OCI-M2 (cell line): ENCODE measurements at regions not wholly inside any gene's neighbourhood (a gene's known extent, or its start where the extent isn't known, plus 50 kb on each side); places are given as distances from the start of the nearest gene placed in this dataset.

Experiments
- DNase-seq: peaks from one replicate; lab custom pipeline; 2025; ENCODE audit not compliant: unreplicated experiment; lab: John Stamatoyannopoulos, UW

DNA sequence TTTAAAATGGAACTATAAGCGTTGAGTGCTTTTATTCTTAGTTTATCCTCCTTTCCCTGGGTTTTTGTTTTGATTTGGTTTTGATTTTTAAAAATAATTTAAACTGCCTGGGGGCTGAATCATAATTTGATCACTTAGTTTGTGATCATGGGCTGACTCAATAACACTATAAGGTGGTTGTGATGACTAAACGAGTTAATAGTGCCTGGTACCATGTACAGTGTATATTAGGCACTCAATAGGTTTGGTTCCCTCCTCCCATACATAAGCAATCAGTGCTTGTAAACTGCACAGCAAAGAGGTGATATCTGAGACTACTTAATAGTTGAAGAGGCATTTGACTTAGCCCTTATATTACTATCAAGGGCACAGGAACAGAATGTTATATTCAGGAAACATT is 200.9 kb upstream of the RFC3 start:
- no peak for DNase-seq

DNA sequence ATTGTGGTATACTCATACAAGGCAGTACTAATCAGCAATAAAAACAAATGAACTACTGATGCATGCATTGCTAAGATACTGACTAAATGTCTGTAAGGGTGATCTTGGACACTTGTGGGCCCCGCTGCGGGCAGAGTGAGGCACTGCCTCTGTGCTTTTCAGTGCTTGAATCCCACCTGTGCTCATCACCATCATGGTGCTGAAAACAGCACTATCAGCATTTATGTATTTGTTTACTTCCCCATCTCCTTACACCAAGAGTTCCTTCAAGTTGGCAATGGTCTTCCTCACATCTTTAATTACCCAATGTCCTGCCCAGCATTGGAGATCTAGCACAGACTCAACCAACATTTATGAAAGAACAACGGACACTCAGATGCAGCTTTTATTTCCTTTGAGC is 193.7 kb upstream of the RFC3 start:
- DNase-seq: no peak

DNA sequence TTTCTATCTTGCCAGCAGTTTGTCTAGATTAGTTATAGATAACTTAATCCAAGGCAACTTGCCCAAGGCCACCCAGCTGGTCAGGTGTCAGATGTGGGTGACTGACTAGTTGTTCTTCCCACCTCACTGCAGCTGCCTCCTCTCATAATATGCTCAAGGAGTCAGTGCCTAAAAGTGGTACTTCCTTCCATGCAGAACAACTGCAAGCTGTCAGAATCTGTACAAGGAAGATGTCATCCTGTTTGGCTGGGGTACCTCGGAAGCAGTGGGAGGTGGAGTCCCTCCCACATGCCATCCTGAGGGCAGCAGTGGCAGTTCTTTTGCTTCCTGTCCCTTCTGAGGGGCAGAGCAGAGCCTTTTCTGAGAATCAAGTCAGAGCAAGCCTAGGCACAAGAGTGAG is 193.2 kb upstream of the RFC3 start:
- no peak for DNase-seq

DNA sequence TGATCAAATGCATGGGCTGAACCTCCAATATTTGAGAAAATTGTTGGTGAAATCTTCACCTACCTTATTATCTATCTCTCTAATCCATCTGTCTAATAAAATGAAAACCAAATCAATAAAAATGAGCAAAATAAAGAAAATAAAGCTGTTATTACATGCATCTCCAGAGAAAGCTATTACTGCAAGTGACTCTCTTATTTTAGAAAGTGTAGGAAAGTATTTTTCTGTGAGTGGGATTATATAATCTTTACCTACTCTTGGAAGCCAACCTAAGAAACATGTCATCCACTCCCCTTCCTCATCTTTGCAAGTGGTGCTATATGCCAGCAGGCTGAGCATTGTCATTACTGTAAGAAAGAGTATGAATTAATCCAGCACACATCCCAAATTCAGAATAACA is 191.5 kb upstream of the RFC3 start:
- DNase-seq: no peak

DNA sequence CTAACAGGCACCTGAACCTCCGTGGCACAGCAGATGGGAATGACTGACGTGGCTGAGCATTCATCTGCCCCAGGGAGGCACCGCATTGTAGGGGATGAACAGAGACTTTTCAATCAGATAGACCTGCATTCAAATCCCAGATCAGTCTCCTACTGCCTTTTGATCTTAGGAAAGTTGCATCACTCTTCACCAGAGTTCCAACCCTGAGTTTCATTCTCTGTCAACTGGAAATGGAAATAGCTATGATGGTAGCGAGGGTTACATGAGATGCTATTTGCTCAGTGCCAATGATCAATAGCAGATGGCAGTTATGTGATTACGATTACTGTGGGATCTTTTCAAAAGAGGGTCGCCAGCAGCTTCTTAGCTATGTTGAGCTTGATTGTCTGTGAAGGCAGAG is 189.3 kb upstream of the RFC3 start:
- DNase-seq: no peak

DNA sequence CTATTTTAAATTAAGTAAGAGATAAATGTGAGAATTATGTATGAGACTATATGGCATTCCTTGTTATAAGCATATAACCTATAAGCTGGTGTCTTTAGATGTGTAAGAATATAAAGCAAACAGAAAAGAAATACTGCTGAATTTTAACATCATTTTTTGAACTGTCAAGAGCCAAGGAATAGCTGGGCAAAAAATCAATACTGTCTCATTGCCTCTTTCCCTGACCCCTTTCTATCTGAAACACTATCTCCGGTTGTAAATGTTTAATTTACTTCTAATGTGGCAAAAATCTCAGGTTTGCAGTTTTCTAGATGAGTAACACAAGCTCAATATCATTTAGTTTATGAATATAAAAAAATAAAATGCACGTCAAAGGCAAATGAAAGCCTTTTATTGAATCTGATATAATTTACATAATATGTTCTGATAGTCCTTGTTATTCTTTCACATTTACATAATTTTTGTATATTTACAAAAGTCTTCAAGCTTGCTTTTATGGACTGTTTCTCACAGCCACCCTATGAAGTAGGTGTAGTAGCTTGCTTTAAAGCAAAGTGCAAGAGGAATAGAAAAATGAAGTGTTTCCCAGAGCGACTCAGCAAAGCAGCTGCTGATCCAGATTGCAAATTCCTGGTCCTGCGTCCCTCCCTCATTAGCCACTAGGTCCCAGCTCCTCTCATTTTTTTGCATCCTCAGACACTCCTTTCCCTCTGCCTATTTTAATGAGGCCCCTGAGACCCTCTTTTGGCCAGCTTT is 188.2 kb upstream of the RFC3 start:
- no peak for DNase-seq

DNA sequence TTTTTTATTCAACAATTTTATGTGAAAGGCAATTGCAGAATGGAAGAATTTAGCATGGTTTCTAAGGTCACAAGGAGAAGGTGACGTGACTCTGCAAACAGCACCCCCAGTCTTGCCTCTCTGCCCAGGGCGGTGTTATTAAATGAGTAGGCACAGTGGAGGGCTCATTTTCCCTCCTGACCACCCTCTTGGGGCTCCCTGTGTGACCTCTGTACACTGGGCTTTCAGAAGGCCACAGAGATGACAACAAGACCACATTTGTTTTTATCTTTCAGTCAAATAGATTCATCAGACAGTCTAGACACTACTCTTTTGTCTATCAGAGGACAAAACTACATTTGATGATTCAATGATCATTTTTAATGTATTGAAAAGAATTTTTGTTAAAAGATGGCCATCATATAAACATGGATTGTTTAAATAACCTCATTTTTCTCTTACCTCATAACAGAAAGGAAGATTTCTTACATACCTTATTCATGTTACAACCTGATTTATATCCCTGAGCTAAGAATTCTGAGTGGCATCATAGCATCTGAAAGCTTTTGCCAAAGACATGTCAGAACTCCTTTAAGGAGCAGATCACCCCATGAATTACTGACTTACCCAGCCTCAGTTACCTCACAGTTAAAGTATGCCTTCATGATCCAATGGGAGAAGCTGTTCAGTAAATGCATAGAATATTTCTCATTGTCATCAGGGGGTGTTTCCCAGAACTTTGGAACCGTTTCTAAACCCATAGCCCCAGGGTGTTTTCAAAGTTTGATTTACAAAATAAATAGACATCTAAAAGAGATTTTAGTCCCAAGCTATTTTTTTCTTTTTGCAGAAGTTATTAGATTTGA is 184.0 kb upstream of the RFC3 start:
- DNase-seq: no peak

DNA sequence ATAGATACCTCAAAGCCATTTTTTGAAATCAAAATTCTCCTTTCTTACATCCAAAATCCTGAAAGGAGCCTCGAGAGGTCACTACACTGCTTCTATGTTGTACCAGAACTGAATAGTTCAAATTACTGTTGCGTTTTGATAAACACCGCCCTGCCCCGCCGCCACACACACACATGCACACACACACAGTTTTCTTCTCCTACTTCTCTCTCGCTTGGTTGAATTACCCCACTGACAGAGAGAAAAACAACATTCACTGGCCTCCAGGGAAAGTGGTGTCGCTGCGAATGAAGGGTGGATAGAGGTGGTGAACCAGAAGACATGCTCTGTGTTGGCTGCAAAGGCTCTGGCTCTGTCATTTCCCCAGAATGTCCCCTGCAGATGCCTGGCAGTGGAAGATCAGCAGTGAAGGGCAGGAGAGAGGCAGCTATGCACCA is 183.4 kb upstream of the RFC3 start:
- DNase-seq: no peak

DNA sequence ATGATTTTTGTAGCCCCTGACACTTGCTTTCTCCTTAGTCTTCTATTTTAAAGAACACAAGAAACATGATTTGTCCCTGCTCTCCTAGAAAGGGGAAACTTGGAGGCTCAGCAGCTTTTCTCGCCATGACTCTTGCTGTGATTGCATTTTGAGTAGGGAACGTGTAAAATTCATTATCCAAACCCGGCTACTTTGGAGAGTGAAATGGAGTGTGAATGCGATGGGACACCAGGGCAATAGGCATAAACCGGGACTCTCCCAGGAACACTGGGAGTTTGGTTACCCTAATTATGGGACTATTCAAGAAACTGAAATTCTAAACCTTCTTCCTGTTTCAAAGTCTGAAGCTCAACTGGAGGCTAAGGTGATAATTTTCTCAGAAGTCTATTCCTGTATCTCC is 181.7 kb upstream of the RFC3 start:
- DNase-seq: no peak

DNA sequence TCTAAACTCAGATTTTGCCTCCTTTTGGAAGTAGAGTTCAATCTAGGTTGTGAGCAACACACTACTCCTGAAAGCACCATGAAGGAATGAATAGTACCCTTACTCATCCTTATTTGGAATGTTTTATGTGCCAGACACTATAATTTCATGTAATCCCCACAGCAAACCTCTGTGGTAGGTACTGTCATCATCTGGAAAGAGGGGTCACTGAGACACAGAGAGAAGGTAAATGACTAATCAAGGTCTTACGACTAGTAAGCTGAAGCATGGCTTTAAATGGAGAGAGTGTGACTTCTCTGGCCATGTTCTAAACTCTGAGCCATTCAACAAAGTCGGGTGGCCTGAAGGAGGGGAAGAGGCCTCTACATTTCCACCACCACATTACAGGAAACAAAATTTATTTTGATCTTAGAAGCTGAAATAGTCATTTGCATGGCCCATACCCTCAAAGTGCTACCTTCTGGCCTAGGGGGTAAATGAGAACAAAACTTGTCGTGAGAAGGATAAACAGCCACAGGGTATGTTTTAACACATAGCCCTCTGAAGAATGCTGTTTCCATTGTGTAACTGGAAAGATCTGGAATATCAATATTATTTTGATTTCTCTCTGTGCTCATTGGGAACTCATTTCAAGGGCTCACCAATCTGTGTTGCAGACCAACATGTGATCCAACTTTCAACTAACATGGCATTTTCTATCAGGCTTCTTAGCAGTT is 180.8 kb upstream of the RFC3 start:
- no peak for DNase-seq

DNA sequence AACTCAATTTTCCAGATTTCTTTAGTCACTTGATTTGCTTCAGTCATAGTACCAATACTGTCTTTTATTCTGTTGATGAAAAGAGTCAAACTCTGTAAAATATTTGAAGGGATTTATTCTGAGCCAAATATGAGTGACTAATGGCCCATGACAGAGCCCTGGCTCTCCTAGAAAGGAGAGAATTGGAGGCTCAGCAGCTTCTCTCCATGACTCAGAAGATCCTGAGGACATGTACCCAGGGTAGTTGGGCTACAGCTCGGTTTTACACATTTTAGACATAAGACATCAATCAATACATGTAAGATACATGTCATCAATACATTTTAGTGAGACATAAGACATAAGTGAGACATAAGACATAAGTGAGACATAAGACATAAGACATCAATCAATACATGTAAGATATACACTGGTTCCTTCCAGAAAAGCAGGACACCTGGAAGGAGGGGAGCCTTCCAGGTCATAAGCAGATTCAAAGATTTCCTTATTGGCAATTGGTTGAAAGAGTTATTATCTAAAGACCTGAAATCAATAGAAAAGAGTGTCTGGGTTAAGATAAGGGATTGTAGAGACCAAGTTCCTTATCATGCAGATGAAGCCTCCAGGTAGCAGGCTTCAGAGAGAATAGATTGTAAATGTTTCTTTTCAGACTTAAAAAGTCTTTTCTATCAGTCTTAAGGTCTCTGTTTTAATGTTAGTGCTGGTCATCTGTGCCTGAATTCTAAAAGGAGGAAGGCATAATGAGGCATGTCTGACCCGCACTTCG is 179.8 kb upstream of the RFC3 start:
- DNase-seq: no peak

DNA sequence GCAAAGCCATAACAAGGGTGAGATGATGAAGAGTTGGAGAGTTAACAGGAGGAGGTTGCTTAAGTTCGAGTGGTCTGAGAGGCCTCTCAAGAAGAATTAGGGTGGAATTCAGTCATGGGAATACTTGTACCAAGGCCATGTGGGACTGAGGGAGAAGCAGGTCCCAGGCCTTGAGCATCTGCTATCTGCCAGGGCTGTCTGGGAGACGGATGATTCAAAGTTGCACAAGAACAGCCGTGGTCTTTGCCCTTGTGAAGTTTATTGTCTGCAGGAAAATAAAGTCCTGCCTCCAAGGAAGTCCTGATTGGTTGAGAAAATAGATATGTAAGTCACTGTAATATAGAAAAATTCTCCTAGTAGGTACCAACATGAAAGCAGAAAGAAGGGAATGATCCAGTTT is 178.8 kb upstream of the RFC3 start:
- DNase-seq: no peak

DNA sequence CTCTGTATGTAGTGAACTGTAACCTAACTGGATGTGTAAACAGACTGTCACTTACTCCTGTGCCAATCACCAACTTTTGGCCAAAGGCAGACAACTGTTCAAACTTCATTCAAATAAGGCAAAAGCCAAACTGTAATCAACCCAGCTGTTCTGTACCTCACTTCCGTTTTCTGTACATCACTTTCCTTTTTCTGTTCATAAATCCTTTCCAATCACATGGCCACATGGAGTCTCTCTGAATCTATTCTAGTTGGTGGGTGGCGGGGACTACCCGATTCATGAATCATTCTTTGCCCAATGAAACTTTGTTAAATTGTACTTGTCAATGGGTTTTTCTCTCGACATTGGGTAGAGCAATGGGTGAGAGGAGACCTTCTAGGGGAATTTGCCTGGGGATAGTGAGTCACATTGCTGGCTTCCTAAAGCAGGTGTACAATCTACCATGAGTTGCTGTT is 178.3 kb upstream of the RFC3 start:
- no peak for DNase-seq

DNA sequence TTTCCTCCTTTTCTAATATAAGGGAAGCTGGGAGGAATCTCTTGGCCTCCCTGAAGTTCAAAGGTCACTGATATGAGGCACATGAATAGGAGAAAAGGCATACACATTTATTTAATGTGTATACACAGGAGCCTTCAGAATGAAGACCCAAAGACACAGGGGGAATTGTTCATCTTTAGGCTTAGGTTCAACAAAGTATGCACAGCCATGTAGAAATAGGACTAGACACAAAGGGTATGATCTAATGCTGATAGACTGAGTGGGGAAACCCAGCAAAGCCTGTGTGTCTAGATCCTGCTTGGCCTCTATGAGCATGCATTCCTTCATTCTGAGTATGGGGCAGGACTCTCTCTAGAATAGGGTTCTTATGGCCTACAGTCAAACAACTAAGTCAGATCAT is 177.1 kb upstream of the RFC3 start:
- DNase-seq: no peak

DNA sequence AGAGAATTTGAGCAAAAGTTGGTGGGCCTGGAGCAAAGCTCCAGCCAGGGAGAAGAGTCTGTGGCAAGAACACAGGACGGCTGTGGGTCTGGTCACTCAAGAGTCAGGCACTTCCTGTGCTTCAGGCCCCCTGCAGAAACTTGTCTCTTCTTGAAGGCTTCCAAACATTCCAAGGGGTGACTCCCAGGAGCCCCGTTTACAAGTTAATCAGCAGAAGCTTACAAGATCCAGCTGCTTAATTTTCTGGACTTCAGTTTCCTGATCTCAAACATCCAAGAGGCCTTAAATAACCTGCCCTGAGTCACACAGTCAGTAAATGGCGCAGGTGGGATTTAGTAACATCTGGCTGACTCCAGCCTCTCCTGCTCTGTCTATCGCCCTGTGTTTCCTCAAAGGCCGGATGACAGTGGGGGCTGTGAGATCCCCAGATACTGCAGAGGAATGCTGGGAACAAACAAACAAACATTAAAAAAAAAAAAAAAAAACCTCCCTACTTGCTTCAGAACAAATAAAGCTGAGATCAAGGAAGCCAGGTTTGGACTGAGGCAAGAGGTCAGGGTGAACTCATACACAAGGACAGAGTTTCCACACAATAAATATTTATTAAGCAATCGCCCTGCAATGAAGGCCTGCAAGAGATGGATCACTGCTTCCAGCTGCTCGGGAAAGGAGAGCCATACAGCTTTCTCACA is 175.4 kb upstream of the RFC3 start:
- DNase-seq: no peak

DNA sequence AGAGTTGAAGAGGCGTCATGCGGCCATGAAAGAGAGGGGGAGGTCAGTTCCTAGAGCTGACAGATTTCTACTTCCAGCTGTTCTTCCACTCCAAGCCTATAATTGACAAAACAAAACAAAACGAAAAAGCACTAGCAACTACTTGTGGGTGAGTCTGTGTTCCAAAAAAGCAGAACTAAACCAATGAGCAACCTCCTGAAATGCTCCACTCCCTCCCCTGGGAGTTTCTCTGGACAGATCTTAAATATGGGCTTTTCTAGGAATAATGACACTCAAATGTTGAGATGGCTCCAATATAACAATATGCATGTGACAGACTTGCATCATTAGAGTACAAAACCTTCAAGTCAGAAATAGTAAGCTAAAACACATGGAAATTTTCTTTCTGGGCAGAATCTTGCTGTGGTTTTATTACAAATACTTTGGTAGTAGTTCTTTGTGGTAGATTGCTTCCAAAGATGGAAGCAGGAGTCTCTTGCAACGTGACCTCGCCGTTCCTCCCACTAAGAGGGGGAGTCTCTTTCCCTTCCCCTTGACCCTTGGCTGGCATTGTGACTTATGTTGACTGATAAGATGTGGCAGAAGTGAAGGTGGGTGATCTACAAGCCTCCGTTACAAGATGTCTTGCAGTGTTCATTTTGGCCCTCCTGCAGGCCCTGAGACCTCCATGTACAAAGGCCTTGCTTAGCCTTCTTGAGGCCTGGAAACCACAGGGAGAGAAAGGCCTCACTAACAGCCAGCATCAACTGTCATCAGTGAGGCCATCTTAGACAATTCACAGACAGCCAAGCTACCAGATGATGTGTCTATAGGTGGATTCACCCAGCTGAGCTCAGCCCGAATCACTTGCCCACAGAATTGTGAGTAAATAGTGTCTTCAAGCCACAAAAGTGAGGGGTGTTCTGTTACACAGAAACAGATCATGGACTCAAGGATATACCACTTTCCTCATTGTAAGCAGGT is 173.1 kb upstream of the RFC3 start:
- no peak for DNase-seq

DNA sequence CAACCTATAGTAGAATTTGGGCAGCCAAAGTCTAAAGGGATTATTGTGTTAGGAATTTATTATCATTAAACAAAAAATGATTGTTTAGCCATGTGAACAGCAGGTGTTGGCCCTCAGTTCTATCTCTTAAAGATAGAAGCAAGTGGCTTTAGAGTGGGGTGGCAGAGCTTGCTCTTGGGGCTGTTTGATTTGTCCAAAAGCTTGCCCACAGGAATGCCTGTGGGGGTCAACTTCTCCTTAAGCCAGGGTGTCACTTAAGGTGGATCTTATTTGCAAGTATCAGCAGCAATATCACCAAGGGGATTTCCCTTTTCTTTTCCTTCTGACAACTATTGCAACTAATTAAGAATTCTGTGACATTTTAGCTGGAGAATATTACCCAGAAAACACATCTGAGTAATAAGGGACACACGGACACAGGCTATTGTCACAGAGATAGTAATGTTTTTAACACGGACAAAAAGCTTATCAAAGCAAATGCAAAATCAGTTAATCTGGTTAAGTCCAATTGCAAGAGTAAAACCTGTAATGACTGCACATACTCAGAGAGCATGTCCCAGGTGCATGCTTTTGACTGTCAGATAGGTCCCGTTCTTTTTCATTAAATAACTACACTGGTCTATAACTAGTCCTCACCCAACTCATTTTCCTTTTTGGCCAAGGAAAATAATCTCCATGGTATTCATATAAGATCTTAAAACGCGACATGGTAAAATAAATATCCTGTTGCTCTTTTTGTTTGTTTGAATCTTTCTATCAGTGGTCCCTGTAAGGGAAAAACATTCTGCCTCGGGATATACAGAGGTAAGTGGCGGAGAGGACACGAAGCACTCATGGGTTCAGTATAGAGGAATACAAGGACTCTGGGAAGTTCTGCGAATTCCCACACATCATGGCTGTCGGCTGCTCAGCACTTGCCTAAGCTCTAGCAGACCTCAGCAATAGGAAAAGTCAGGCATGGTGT is 172.1 kb upstream of the RFC3 start:
- no peak for DNase-seq

DNA sequence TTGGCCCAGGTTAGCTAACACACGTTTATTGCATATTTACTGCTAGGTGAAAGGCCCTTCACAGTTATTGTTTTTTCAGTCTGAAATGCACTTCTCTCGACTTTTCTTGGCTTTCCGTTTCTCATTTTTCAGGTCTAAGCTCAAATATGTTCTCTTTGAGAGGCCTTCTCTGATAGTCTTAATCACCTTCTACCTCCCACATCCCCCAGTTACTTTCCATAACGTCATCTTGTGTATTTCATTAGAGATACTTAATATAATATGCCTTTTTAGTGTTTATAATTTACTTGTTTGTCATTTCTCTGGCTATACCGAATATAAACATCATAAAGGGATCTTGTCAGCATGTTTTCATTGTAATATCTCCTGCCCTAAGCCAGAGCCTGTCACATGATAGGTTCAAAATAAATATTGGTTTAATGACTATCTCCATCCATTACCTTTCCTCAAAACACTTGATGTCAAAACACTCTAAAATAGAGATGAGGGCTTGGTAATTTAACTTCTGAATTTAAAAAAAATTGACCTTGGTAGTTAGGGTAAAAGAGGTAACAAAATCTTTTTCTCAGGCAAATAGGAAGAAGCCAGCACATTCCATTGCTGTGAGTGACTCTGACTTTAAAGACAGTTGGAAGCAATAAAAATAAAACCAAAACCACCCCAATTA is 168.6 kb upstream of the RFC3 start:
- no peak for DNase-seq
